ENCODE measurements at regions not wholly inside any gene's neighbourhood (a gene's known extent, or its start where the extent isn't known, plus 50 kb on each side); places are given as distances from the start of the nearest gene placed in this dataset.

GRCh38 chr4:126097155-126097799 lies 782.5 kb downstream of the FAT4 start:
- TF ChIP-seq GABPA (IDR thresholded peaks at IDR 0.05; ENCODE audit: low read depth): no peak
- TF ChIP-seq CTCF (IDR thresholded peaks at IDR 0.05; ENCODE audit: insufficient read depth, low read length): no peak

Data from HL-60 (cell line).